HS-27A (cell line): ENCODE measurements at regions not wholly inside any gene's neighbourhood (a gene's known extent, or its start where the extent isn't known, plus 50 kb on each side); places are given as distances from the start of the nearest gene placed in this dataset.

Experiments used
- DNase-seq: peaks from one replicate; pipeline ENCODE4 v3.0.0-alpha.2; 2012; ENCODE audit warnings: low read depth, missing footprints

GRCh38 chr5:39605145-39605544 is 180.4 kb upstream of the DAB2 start:
- DNase-seq = no peak

GRCh38 chr5:39604491-39604890 is 179.7 kb upstream of the DAB2 start:
- no peak for DNase-seq

DNA sequence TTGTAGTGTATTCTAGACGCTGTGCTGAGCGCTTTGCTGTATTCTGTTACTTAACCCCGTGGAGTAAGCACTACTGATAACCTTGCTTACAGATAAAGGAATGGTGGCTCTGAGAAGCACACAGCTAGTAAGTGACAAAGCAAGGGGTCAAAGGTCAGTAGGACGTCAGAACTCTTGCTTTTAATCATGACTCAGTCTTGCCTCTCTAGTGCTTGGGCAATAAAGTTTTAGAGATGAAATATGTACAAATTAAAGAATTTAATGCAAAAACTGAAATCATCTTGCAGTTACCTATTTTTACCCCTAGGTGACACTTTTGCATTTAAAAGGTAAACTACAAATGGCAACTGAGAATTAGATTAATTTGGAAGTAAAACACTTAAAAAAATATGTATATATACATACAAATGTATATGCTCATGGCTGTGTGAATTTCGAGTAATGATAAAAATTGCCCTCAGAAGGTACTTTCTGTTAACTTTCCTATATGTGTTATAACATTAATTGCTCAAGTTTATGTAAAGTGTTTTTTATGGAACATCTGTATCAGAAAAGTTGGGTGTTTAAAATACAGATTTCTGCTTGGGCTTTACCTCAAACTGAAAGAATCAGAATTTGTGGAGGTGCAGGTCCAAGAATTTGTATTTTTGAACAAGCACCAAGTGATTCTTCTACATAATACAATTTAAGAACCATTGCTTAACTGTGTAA is 175.1 kb upstream of the DAB2 start:
- DNase-seq = no peak

- no peak for DNase-seq
These were observed 174.0 kb upstream of the DAB2 start for GRCh38 chr5:39598661-39599248.

- DNase-seq = no peak
These were observed 163.4 kb upstream of the DAB2 start for GRCh38 chr5:39588179-39588578.

DNA sequence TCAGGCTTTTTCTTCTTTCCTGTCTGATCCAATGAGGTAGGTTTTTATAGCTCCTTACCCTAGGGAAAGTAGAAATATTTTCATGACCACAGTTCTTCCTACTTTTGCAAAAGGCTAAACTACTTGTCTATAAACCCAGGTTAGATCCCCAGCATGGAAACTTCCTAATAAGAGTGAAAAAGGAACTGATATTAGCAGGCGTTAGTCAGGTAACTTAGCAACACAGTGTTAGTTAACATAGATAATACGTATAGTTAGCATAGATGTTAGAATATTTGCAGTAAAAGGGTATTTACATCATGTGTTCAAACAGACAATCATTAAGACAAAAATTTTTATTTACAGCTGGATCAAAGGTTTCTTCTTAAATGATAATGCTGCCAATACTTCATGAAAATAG is 162.9 kb upstream of the DAB2 start:
- DNase-seq = no peak

GRCh38 chr5:39586185-39586584 is 161.4 kb upstream of the DAB2 start:
- DNase-seq = no peak

DNA sequence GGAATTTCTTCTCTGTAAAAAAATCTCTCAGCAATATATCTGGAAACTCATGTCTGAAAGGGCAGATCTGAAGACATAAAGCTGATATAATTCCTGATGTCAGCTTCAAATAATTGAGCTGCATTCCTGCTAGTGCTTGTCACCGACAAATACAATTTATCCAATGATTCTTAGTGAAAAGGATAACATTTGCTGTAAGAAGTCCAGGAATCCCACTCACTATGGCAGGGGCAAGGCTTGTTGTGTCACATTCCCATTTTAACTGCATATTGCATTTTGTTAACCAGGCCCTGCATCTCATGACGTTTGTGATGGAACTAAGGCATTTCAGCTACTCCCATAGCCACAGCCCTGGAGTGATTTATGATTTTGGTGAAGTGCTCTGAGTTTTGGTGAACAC is 160.1 kb upstream of the DAB2 start:
- DNase-seq = peak; percentile 51

DNA sequence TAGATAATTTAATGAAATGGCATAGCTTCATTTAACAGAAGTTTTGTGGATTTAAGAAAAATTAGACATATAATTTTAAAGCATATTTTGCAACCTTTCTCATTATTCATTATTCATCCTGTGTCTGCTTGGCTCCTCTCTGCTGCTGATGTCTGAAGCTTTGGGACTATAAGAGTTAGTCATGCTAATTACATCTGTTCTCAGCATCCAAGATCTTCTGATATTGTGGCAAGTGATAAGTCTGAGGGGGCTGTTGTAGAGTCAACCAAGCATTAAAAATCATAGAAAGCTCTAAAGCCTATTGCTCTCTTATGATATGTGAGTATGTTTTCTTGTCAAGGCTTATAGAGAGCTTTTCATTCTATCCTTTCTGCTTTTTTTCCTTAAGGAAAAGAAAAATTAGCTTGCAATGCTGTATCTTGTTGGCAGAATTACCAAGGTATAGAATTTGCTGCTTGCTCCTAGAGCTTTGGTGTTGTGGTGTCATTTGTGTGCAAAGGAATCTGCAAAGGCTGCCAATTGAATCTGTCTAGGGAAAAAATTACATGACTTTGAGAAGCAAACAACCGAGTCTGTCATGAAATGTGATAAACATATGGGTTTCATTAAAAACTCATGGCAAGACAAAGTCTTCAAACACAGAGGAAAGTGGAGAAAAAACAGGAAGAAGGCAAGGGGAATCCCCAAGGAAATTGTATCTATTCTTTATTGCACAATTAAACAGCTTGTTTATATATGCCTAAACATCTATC is 156.1 kb upstream of the DAB2 start:
- DNase-seq = no peak

DNA sequence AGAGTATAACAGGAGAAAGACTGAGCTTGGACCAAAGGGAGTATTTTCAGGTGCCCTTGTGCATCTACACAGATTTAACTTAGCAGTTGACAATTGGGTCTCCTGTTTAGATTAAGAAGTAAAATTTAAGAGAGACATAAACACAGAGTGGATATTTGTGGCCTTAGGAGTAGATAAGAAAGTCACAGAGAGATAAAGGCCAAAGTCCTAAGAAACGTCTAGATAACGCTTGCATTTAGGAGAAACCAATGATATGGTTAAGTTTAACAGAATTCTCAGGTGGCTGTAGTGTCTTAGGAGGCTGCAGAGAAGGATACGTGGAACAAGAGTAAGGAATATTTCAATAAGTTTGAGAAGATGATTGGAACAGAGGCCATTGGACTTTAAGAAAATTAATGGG is 155.0 kb upstream of the DAB2 start:
- DNase-seq = no peak

GRCh38 chr5:39578887-39579497 is 154.2 kb upstream of the DAB2 start:
- DNase-seq = no peak

DNA sequence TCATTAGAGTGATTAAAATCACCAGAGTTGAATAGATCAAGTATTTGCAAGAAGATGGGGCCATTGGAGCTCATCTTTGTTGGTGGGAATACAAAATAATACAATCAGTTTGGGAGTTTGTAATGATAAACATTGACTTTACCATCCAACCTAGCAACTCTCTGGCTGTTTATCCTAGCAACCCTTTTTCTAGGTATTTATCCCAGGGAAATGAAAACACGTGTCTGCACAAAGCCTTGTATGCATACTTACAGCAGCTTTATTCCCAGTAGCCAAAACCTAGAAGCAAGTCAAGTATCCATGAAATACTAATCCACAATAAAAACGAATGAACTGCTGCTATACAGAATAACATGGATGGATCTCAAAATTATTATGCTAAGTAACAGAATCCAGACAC is 152.7 kb upstream of the DAB2 start:
- DNase-seq = no peak

DNA sequence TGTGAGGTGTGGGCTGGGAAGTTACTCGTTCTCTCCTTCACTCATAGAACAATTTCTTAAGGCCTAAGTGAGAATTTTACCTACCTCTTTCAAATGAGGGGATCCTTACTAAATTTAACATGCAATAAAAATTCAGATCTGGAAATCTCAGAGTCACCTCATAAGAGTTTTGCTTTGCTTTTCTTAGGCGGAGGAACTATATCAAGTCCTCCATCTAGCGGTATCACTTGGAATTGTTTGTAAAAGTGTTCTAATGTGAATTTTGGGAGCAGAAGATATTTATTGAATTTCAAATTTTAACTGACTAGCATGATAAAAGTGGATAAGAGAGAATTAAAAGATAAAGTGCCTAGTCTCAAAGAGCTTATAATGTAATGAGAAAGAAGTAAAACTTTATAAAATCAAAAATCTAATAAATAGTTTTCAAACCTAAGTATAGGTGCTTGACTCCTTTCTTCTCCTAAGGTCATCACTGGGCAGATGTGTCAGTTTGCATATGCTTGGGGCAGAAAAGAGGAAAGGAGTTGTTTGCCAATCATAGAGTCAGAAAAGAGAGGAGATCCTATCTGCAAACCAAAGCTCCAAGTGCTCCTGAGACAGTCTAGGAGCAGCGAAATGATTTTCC is 145.7 kb upstream of the DAB2 start:
- DNase-seq = peak; percentile 34

GRCh38 chr5:39569857-39570256 is 145.1 kb upstream of the DAB2 start:
- no peak for DNase-seq

DNA sequence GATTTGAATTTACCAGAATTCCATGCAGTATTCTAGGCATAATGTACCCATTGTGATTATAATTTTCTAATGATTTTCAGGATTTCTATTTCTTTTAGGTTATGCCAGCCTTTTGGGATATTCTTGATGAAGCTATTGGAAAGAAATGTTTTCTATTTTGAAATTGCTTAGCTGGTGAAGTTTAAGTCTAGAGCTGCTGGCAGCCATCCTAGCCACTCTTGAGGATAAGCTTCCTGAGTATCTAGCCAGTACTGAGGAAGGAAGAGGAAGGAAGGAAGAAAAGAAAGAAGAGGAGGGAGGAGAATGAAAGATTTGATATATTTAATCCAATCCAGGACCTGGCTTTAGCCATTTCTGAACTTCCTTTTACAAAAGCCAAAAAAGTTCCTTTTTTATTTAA is 142.1 kb upstream of the DAB2 start:
- no peak for DNase-seq

DNA sequence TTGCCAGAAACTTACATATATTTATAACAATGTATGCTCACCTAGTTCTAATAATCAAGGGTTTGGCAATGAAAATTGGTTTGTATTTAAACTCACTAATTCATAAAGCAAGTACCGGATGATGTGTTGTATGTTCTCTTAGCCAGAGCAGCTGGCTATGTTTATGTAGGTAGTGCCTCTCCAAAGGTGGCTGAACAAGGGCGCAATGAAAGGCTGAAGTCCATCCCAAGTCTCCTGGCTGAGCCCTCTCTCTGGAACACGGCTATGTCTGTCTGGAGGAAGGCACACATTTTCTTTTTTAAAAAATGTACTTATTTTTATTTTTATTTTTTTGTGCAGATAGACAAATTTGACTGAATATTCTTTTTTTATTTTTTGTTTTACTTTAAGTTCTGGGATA is 141.2 kb upstream of the DAB2 start:
- DNase-seq = no peak

- DNase-seq = no peak
These were observed 136.6 kb upstream of the DAB2 start for GRCh38 chr5:39561421-39561820.

GRCh38 chr5:39560726-39561125 is 135.9 kb upstream of the DAB2 start:
- no peak for DNase-seq

- DNase-seq = no peak
These were observed 135.1 kb upstream of the DAB2 start for GRCh38 chr5:39559923-39560322.

- DNase-seq = no peak
These were observed 133.8 kb upstream of the DAB2 start for GRCh38 chr5:39558541-39558940.

DNA sequence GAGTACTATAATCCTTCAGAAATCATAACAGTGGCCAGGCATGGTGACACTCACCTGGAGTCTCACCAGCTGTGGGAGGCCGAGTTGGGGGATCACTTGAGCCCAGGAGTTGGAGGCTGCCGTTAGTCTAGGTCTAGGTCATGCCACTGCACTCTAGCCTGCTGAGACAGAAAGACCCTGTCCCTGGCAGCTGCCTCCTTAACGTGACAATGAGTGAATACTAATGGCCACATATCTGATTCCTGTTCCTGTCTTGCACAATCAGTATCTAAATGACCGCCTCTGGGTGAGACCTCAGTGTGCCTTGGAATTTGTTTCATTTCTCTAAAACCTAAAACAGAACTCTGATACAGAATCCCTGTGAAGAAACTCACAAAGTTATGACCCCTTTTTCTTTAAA is 131.0 kb upstream of the DAB2 start:
- no peak for DNase-seq

GRCh38 chr5:39547553-39548154 is 122.9 kb upstream of the DAB2 start:
- peak; percentile 64 for DNase-seq
